GM19452 (cell line): ENCODE measurements at regions not wholly inside any gene's neighbourhood (a gene's known extent, or its start where the extent isn't known, plus 50 kb on each side); places are given as distances from the start of the nearest gene placed in this dataset.
"Not testable (repeated sequence)": the region's sequence is repeated elsewhere in the genome, so short reads cannot be mapped to it uniquely, and the experiment has no call there.

Source experiments
- ATAC-seq: cut with Tn5 transposase; IDR thresholded peaks from one replicate; pipeline ENCODE4 v1.9.1; 2021; ENCODE audit not compliant: unreplicated experiment

GRCh38 chr3:56927855-56928254 is 126.1 kb upstream of the ARHGEF3 start:
- ATAC-seq, result no peak

DNA sequence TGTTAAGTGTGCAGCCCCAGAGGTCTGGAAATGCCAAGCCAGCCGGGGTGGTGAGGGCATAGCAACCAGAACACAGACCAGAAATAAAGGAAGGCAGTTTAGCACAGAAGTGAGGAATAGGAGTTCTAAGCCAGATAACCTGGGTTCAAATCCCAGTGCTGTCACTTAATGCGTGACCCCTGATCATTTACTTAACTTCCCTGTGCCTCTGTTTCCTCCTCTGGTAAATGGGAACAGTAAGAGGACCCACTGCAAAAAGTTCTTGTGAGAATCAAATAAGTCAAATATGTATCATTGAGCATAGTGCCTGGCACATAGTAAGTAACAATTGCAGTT is 125.2 kb upstream of the ARHGEF3 start:
- ATAC-seq, result no peak

DNA sequence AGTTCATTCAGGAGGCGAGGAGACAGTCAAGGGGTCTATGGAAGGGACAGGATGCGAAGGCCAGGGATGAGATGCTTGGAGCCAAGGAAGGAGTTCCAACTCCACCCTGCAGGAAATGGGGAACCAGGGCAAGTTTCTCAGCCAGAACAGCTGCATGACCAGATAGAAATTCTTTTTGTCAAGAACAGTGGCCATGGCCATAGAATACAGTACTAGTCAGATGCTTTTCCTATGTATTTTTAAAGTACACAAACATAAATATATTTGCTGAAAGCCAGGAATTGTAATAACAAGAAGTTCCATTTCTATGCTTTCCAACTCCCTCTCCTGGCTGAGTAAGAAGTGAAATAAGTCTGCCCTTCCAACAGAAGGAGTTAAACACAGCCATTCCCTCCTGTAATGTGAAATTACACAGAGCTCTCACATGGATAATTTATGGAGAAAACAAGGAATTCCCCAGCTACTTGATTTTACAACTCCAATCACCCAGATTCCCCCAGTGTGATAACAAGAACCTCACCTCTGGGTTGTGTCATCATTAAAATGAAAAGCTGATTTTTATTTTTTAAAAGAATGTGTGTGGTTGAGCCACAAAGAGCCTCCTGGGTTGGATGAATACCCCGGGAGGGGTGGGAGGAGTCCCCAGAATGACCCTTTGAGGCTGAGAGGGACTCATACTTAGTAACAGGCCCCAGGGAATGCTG is 124.6 kb upstream of the ARHGEF3 start:
- ATAC-seq, result no peak

DNA sequence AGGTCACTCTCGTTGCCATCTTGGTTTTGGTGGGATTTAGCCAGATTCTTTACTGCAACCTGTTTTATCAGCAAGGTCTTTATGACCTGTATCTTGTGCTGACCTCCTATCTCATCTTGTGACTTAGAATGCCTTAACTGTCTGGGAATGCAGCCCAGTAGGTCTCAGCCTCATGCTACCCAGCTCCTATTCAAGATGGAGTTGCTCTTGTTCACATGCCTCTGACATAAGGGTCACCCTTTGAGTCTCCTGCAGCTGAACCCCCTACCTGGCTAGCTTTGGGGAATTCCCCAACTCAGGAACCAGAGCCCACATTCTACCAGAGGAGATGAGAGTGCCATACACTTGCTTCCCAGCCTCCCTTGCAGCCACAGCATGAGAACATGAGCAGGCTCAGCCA is 123.0 kb upstream of the ARHGEF3 start:
- not testable (repeated sequence) for ATAC-seq

DNA sequence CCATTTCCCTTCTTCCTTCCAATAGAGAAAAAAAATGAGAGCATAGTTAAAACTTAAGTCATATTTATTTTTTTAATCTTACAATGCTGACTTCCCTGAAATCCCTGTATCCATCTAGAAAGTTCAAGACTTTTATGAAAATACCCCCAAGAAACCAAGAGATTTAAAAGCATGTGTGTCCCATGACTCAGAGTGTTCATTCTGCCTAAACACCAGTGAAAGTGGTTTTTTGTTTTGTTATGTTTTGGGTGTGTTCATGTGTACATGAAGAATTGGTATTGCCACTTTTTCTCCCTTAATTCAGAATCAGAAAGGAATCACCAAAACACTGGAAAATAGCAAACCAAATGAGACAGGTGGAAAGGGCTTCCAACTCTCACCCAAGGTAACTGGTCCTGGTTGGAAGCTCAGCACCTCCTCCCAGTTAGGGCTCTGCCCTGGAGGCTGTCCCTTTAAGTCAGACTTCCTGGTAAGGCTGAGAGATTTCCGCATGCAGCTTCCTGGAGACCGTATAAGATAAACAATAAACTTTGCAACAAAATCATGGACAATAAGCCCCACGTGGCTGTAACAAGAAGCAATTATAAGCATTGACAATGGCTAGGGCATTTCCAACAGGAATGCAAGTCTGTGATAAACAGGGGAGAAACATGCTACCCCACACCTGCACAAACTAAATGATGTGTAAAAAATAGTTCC is 121.9 kb upstream of the ARHGEF3 start:
- no peak for ATAC-seq

DNA sequence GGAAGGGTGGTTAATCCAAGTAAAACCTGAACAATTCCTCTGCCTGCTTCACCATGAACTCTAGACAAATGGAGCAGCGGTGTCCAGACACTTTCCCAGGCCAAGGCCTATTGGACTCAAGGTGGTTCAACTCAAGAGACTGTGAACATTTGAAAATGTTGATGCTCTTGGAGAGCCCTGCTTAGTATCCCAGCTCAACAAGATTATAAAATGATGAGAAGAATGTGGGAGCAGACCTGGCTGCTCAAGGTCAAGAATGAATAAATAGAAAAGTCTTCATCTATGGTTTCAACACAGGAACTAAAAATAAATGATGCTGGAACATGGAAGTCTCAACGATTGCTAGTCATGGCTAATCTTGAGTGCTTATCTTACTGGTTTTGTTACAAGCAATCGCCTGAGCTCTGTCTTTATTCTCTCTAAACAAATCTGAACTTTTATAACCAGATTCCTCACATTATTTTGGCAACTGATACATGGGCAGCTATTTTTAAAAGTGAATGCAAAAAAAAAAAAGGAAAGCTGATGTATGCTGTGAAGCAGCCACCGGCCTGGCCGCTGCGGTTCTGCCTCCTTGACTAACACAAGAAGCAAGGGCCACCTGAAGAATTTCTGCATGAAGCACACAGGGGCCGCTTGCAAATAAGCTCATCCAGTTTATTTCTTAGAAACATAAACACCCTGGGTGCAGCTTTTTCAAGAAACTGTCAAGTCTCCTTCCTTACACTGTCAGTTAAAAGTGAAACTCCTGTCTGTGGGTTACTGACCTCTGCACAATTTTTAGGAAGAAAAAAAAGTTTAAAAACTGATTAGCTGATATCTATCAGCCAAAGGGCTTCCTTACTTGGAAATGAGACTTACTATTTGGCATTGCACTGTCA is 120.1 kb upstream of the ARHGEF3 start:
- no peak for ATAC-seq

DNA sequence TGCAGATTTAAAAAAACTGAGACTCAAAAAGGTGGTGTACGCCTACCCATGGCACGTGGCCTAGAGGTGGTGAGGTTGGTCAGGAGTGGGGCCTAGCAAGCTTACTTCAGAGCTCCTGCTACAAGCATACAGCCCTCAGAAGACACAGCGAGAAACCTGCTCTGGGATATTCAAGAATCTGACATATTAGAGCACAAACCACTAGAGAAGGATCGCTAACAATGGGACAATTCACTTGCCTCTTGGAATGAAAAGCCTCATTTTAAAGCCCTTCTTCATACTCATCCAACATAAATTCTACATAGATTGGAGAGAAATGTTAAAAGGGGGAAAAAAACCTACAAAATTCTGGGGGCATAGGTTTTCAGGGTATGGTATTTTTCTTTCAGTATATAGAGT is 118.0 kb upstream of the ARHGEF3 start:
- ATAC-seq, result no peak

DNA sequence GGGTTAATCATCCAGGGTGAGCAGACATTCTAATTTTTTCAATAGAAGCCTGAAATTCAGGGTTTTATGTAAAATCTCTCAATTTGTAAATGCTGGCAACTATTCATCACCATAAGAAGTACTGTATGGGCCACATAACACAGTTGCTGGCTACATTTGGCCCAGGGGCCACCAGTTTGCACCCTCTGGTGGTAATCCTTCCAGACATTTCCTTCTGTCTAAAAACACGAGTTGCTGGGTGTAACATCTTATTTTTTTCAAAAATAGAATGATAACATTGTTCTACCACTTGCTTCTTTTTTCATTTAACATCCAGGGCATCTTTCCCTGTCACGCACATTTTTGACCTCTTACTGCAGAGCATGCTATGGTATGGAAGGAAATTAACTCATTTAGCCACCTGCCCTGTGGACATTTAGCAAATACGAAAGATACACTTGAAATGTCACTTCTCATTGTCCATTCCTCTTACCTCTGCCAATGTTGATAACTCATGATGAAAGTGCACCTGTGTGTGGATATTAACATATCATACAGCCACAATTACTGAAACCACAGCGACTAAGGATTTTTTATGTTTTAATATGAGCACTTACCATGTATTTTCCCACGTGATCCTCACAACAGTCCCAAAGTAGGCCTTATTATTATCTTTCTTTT is 117.5 kb upstream of the ARHGEF3 start:
- no peak for ATAC-seq

- peak; percentile 45 for ATAC-seq
These were observed 116.4 kb upstream of the ARHGEF3 start for GRCh38 chr3:56918111-56918568.

- ATAC-seq, result peak; percentile 70
These were observed 115.8 kb upstream of the ARHGEF3 start for GRCh38 chr3:56917361-56918110.

- ATAC-seq, result no peak
These were observed 115.1 kb upstream of the ARHGEF3 start for GRCh38 chr3:56916716-56917360.

DNA sequence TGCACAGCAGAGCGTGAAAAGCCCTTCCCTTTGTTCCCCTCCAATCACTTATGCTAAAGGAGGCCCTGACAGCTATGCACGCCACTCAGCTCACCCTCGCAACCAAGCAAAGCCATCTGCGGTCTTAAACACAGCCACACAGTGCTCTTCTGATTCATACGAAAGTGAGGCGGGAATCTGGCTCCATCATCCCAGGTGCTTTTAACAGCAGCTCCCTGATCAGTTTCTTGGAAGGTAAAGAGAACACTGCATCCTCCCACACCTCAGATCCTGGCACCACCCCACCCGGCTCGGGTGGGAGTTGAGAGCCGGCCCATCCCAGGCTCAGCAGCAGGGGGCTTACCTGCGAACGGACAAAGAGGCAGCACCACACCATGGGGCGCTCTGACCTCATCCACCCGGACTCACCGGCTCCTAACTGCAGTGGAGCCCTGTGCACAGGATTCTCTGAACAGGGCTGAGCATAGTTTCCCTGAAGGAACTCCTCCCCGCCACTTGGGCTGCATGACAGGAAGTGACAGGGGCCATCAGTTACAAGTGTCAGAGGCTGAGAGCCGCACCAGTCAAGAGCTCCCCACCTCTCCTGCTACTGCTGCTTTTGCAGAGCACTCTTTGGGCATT is 114.3 kb upstream of the ARHGEF3 start:
- ATAC-seq, result peak; percentile 50

DNA sequence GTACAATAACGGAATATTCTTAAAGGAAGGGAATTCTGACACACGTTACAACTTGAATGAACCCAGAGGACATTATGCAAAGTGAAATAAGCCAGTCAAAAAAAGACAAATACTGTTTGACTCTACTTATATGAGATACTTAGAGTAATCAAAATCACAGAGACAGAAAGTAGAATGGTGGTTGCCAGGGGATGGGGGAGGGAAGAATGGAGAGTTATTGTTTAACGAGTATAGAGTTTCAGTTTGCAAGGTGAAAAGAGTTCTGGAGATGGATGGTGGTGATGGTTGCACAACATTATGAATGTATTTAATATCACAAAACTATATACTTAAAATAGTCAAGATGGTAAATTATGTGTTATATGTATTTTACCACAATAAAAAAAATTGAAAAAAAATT is 112.9 kb upstream of the ARHGEF3 start:
- no peak for ATAC-seq

GRCh38 chr3:56911363-56911762 is 109.6 kb upstream of the ARHGEF3 start:
- no peak for ATAC-seq

GRCh38 chr3:56909349-56909748 is 107.6 kb upstream of the ARHGEF3 start:
- no peak for ATAC-seq

DNA sequence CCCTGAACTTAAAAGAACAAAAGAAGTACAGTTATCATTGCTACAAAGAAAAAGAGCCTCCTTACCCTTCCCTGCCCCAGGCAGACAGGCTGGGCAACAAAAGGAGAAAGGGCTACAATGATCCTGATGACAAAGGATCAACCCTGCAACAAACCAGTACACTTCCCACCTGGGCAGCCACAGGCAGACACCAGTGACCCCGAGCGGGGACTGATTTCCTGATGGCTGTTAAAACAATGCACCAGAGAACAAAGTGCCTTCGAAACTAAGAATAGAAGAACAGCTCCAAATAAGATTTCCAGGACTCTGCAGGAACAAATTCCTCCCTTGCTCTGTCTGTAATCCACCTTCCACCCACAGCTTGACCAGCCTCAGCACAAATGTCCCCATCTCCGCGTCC is 106.3 kb upstream of the ARHGEF3 start:
- ATAC-seq, result no peak

- no peak for ATAC-seq
These were observed 102.9 kb upstream of the ARHGEF3 start for GRCh38 chr3:56904552-56905215.

GRCh38 chr3:56903231-56903782 is 101.6 kb upstream of the ARHGEF3 start:
- ATAC-seq, result no peak
